ENCODE measurements at regions not wholly inside any gene's neighbourhood (a gene's known extent, or its start where the extent isn't known, plus 50 kb on each side); places are given as distances from the start of the nearest gene placed in this dataset.
"Not testable (repeated sequence)": the region's sequence is repeated elsewhere in the genome, so short reads cannot be mapped to it uniquely, and the experiment has no call there.

DNA sequence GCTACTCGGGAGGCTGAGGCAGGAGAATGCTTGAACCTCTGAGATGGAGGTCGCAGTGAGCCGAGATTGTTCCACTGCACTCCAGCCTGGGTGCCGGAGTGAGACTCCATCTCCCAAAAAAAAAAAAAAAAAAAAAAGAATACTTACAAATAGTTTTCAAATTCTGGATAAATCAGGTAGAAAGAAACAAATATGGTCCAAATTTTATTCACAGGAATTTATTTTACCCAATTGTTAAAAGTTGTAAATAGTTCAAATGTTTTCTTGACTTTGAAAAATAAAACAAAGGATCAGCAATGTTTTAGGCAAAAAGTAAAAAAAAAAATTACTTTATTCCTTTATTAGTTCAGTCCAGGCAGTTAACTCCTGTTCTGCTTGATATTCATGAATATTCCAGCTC lies 172.9 kb upstream of the NAMPT start:
- intact Hi-C loops (cut with micrococcal nuclease): no loop called here

DNA sequence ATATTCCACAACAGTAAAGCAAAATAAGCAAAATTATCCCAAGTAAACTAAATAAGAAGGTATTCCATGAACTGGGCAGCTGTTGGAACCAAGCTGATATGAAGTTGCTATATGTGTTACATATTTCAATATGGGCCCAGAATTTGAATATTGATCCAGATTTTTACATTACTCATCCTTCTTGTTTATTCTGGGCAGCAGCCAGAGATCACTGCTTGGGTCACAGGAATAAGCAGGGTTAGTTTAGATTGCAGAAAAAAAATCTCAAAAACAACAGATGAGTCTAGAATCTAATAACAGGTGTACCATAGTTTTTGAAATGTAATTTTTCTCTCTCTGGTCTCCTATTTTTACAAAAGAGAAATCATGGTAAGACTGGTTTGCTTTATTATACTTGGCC lies 171.5 kb upstream of the NAMPT start:
- intact Hi-C loops (cut with micrococcal nuclease): no loop called here

DNA sequence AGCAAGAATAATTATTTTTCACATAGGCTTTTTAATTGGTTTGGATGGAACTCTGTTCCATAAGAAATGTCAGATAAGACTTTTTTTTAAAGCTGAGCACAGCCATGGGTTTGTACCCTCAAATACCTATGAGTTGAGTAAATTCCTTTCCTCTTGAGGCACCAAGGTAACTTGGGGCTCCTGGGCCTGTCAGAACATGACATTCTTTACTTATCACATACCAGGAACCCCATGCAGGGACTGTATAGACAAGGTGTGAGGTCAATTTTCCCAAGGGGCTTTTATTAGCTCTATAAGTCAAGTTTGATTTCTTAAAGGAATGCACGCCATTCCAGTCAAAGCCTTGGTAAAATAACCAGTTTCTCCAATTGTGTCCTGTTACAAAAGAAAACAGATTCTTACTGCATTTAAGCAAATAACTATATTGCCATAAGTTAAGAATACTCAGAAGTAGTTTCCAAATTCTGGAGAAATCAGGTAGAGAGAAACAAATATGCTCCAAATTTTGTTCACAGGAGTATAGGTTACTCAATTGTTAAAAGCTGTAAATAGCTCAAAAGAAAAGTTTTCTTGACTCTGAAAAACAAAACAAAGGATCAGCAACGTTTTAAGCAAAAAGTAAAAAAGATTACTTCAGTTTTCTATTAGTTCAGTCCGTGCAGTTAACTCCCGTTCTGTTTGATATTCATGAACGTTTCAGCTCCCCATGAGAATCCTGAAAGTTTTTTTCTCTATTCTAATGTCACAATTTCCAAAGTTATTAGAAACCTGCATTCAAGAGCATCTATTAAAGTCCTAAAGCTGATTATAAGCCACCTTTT lies 167.5 kb upstream of the NAMPT start:
- intact Hi-C loops (cut with micrococcal nuclease): no loop called here

DNA sequence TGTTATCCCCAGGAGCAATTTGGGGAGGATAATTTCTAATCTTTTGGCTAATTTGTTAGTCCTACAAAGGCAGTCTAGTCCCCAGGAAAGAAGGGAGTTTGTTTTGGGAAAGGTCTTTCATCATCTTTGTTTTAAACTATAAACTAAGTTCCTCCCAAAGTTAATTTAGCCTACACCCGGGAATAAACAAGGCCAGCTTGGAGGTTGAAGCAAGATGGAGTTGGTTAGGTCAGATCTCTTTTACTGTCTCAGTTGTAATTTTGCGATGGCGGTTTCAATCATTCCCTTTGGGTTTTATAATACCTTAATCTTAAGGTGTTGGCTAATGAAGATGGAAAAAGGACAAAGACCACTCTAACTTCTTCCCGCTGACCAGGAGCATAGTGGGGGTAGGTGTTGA lies 166.4 kb upstream of the NAMPT start:
- intact Hi-C loops (cut with micrococcal nuclease): no loop called here

DNA sequence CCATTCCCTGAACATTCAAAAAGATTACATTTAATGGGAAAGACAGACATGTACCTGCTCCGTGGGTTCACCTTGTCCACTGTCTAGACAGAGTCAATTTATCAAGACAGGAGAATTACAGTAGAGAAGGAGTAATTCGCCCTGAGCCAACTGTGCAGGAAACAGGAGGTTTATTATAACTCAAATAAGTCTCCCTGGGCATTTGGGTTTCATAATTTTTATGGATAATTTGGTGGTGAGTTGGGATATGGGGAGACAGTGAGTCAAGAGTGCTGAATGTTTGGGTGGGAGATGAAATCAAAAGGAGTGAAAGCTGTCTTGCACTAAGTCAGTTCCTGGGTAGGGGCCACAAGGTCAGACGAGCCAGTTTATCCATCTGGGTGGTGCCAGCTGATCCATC lies 165.9 kb upstream of the NAMPT start:
- intact Hi-C loops (cut with micrococcal nuclease): no loop called here

DNA sequence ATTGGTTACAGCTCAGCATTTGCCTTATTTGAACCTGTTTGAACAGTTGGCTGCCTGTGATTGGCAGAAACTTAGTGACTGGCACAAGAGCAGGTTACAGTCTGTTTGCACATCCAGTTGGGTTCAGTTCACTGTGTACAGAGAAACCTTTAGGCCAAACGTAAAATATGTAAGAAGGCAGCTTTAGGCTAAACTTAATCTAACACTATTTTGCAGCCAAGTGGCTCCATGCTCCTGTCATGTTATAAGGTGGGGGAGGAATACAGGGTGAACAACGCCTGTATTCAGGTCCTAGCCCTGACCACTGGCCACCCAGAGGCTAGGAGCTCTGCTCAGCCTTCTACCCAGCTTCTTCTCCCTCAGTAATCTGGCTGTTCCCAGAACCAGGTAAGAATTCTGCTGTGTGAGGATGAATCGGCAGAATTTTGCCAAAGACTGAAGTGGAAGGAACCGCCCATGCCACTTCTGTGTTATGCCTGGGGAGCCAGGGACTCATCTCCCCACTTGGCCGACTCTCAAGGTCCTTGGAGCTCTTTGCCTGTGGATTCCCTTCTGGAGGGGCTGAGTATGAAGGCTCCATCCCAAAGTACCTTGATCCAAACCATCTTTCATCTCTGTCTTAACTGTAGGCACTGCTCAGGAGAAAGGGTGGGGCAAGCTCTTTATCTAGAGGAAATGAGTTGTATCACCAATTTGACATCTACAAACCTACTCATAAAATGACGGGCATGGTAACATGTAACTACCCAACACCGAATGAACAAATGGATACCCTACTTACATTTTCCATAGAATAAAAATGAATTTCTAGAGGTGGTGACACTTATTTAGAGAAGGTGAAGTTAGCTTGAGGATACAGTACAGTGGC lies 164.4 kb upstream of the NAMPT start:
- intact Hi-C loops (cut with micrococcal nuclease): no loop called here

DNA sequence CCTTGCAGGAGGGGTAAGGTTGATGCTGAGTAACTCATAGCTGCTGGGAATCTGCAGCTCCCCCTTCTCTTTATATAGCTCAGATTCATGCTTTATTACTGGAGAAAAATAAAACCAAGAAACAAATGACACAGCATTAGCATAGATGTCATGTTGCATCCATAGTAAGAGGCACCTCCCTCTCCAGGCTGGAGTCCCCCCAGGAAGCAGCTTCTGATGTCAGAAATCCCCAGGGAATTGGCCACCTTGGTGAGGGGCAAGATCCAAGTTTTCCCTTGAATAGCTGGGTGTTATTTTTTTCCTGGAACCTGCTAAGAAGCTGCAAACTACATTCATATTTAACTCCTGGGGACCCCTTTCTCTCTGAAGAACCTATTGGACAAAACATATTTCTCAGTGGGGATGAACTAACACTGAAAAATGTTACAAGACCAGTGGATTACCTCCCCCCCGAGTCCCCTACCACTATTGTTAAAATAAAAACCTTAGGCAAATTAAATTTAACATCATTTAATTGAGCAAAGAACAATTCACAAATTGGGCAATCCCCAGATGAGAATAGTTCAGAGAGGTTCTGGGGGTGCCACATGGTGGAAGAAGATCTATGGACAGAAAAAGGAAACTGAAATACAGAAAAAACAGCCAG lies 163.7 kb upstream of the NAMPT start:
- intact Hi-C loops (cut with micrococcal nuclease): no loop called here

DNA sequence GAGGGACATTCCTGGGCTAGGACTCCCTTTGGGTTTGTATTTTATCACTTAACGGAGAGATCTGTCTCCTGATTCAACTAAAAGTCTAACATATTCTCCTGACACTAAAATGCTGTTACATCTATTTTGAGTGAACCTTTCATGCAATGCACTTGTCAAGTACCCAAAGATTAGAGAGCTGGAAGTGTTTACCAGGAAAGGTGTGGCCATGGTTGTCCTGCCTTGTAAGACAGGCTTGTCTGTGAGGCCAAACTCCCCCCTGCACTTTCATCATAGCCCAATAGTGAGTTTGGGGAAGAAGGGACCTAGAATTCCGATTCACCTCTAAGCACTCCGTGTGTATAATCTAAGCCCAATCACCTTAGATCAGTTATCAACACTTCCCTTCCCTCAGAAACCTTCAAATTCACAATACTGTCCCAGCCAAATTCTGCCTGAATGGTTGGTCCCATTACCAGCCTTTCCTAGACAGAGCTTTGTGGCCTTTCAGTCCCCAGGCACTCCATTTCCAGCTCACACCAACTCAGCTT lies 162.6 kb upstream of the NAMPT start:
- intact Hi-C loops (cut with micrococcal nuclease): no loop called here

DNA sequence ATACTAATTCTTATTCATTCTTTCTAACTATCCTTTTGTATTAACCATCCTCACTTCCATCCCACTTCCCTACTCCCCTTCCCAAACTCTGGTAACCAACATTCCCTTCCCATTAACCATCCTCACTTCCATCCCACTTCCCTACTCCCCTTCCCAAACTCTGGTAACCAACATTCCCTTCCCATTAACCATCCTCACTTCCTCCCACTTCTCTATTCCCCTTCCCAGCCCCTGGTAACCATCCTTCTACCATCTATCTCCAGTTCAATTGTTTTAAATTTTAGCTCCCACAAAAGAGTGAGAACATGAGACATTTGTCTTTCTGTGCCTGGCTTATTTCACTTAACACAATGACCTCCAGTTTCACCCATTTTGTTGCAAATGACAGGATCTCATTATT lies 160.6 kb upstream of the NAMPT start:
- intact Hi-C loops (cut with micrococcal nuclease): not testable (repeated sequence)

DNA sequence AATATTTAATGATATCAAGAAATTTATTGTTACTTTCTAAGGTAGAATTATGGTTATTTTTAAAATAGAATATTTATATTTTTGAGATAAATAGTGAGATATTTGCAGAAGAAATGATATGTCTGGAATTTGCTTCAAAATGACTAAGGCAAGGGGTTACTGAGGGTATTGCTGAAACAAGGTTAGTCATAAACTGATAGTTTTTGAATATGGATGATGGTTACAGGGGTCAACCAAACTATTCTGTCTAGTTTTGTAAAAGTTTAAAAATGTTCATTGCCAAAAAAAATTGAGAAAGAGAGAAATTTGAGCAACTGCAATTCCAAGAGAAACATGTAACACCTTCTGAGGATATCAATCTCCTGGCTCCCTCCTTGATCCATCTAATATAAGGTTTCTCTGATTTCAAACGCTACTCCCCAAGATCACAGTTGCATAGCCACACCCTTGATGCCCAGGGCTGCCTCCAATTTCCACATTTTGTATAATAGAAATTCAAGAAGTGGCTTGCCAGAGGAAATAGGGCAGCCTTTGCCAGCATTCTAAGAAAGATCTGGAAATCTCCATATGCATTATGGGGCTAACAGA lies 159.4 kb upstream of the NAMPT start:
- intact Hi-C loops (cut with micrococcal nuclease): no loop called here

DNA sequence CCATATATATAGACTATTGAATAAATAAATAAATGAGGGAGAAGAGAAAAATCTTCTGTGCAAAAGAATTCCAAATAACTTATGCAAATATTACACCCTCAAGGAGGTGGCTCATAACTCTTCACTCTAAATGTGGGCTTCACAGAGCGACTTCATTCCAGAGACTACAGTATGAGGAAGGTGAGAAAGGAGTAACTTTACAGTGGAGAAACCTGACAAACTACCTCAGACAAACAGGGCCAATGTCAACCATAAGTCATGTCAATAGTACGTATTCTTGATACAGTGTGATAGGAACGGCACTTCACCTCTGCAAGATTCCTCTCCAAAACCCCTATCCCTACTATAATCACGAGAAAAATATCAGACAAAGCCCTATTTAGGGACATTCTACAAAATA lies 158.4 kb upstream of the NAMPT start:
- intact Hi-C loops (cut with micrococcal nuclease): no loop called here

DNA sequence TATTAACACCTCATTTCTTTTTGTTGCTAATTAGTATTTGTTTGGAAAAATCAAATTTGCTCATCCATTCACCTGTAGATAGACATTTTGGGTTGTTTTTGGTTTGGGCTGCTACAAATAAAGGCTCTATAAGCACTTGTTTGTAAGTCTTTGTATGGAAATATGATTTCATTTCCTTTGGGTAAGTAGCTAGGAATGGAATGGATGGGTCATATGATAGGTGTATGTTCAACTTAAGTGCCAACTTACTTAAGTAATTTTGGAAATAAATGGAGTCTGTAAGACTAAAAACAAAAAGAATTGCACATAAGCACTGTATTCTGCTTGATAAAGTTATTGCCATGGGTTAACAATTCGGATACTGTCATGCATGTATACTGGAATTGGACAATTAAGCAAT lies 157.7 kb upstream of the NAMPT start:
- intact Hi-C loops (cut with micrococcal nuclease): no loop called here

DNA sequence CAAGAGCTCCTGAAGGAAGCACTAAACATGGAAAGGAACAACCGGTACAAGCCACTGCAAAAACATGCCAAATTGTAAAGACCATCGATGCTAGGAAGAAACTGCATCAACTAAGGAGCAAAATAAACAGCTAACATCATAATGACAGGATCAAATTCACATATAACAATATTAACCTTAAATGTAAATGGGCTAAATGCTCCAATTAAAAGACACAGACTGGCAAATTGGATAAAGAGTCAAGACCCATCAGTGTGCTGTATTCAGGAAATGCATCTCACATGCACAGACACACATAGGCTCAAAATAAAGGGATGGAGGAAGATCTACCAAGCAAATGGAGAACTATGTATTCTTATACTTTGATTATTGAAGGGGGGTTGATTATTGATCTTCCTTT lies 156.6 kb upstream of the NAMPT start:
- intact Hi-C loops (cut with micrococcal nuclease): not testable (repeated sequence)

DNA sequence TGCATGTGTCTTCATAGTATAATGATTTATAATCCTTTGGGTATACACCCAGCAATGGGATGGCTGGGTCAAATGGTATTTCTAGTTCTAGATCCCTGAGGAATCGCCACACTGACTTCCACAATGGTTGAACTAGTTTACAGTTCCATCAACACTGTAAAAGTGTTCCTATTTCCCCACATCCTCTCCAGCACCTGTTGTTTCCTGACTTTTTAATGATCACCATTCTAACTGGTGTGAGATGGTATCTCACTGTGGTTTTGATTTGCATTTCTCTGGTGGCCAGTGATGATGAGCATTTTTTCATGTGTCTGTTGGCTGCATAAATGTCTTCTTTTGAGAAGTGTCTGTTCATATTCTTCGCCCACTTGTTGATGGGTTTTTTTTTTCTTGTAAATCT lies 152.2 kb upstream of the NAMPT start:
- intact Hi-C loops (cut with micrococcal nuclease): not testable (repeated sequence)

DNA sequence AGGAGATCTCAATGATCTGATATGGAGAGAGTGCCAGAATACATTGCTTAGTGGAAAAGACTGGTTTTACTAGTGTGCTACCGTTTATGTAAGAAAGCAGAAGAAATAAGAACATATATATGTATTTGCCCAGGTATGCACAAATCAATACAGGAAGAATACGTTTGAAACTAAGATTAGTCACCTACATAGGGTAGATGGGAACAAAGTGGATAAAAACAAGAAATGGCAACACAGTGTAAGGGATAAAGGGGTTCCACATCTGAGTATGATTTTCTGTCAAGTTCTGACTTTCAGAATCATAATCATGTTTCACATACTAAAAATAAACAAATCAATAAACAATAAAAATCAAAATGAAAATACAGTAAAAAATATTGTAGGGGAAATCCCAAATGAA lies 148.6 kb upstream of the NAMPT start:
- intact Hi-C loops (cut with micrococcal nuclease): no loop called here

DNA sequence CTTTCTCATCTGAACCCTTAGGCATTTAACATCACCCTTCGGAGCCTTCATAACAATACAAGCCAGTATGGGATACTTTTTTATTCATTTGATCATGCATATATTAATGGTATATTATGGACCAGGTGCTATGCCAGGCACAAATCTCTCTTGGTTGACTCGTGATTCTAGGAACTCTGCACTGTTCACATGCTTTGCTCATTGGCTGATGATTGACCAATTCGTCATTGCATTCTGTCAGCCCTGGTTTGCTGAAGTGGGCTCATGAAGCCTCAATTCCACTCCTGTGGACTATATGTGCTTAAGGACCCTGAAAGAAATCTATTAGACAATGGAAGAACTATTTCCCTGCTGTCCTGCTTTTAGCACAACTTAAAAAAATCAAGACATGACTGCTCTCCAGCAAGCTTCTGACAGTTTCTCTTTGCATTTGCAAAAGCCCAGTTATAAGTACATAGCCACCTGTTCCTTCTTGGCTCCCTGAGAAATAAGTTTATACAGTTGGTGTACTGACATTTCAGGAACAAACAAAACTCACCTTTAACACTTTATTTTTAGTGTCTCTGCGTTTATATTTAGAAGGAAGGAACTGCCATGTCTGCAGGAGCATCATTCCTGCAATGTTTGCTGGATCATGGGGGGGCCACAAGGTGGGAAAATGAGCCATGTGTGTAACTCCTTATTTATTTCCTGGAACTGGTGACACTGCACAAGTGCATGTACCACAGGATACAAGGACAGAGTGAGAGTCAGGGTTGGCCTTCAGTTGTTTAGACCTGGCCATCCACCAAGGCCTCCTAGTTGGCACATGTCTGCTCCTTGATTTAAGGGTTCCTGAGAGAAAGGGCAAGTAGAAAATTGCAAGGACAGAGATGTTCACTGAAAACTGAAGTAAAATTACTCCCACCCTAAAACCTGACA lies 146.0 kb upstream of the NAMPT start:
- intact Hi-C loops (cut with micrococcal nuclease): no loop called here

DNA sequence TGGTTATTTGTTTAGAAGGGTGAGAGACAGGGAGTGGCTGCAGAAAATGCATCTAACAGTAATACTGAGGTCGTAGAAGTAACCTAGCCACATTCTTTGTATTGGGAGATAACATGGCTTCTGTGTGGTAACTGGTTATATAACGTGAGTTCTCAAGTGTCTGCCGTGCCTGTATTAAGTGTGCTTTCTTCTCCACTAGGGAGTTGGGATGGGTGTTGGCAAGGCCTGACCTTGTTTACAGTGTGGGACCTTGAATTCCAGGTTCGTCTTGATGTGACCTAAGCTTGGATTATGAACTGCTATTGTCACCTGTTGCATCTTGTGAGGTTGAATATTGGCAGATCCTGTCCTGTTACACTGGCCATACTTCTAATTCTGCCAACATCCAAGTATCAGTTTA lies 145.3 kb upstream of the NAMPT start:
- intact Hi-C loops (cut with micrococcal nuclease): no loop called here

DNA sequence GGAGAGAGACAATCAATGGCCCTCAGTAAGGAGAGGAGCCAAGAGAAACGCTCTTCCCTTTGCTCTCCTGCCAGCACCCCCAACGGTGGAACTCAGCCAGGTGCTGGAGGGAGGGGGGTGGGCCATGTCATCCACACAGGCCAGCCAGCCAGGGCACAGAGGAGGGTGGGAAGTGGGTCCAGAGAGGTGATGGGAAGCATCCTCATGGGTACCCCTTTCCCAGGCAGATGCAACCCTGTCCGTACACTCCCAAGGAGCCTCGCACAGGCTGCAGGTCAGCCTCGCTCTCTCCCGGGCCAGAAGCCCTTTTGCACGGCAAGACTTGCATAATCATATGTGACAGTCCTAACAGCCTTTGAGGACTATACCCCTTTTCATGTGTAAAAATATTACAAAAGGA lies 142.0 kb upstream of the NAMPT start:
- intact Hi-C loops (cut with micrococcal nuclease): loop anchor here (5.0 kb wide), 2 partner anchors 440 to 620 kb away; partner anchors contain the start of gene PIK3CG

DNA sequence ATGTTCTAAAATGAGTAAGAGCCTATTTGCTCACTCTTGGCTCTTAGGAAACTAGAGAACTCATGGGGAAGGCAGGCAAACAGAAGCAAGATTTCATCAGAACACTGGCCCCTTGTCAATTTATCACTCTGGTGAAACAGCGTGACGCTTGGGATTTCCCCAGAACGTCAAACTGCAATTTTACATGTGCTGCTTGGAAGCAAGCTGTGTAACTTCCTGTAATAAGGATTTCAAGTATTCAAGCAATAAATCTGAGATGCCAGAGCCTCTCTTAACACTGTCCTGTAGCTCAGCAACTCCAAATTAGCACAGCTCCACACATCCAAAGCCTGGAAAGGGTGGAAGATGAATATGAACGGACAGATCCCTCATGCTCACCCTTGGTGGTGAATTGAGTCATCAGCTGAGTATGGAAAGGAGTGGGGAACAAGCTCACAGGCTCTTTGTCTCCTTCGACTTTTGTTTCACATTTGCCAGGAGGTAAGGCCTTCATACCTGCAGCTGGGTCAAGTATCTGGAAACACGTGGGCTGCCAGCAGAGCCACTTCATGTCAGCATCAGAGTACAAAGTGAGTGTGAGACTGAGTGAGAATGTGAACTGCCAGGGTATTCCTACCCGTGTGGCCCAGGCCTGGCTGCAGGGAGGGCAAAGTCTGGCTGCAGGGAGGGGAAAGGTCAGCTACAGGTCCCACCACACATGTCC lies 140.4 kb upstream of the NAMPT start:
- intact Hi-C loops (cut with micrococcal nuclease): loop anchor here (1.0 to 5.0 kb wide), 10 partner anchors 20 to 744 kb away; partner anchors contain the start of genes HBP1 and PIK3CG

All from T-helper 1 cell treated with Interleukin-12 subunit alpha and Interleukin-12 subunit beta and Interleukin-4 antibody, amounts not matched to agents 30 ng/mL and 1 ng/mL, for 36 hours (primary cell).